IMR-90 (cell line): ENCODE measurements at regions not wholly inside any gene's neighbourhood (a gene's known extent, or its start where the extent isn't known, plus 50 kb on each side); places are given as distances from the start of the nearest gene placed in this dataset.

Experiments
- CHD1 ChIP-seq: IDR thresholded peaks from 2 replicates; pipeline ENCODE4 v1.6.1; 2012; ENCODE audit warnings: low read depth, low read length, improper control_type of control experiment
- MAFK ChIP-seq: IDR thresholded peaks from 2 replicates; pipeline ENCODE4 v1.6.1; 2012; ENCODE audit warnings: low read depth, low read length, improper control_type of control experiment
- MXI1 ChIP-seq: IDR thresholded peaks from 2 replicates; pipeline ENCODE4 v1.6.1; 2012; ENCODE audit warnings: low read depth, mild to moderate bottlenecking, low read length, moderate library complexity, borderline replicate concordance
- POLR2A ChIP-seq: IDR thresholded peaks from 2 replicates; pipeline ENCODE4 v1.6.1; 2012; ENCODE audit warnings: mild to moderate bottlenecking, low read depth, low read length
- RAD21 ChIP-seq: IDR thresholded peaks from 2 replicates; pipeline ENCODE4 v1.6.1; 2012; ENCODE audit warnings: low read length, improper control_type of control experiment
- SMC3 ChIP-seq: fragments of 150-350 bp; IDR thresholded peaks from 2 replicates; pipeline ENCODE4 v1.6.1; 2016; ENCODE audit warnings: low read depth, mild to moderate bottlenecking, antibody characterized with exemption, low read length, moderate library complexity
- TF ChIP-seq, protein P1 (sequence below): conservative IDR thresholded peaks from 2 replicates; pipeline ENCODE4 v1.5.1; 2012; ENCODE audit warnings: mild to moderate bottlenecking, low read depth, low read length, improper control_type of control experiment
- TF ChIP-seq, protein P2 (sequence below): fragments of 150-350 bp; IDR thresholded peaks from 2 replicates; pipeline ENCODE4 v1.6.1; 2017; ENCODE audit warnings: mild to moderate bottlenecking, antibody characterized with exemption, low read length, low read depth

GRCh38 chr1:87806379-87807094 lies 477.9 kb downstream of the LMO4 start:
- no peak for TF ChIP-seq SMC3
- TF ChIP-seq, protein P1, sequence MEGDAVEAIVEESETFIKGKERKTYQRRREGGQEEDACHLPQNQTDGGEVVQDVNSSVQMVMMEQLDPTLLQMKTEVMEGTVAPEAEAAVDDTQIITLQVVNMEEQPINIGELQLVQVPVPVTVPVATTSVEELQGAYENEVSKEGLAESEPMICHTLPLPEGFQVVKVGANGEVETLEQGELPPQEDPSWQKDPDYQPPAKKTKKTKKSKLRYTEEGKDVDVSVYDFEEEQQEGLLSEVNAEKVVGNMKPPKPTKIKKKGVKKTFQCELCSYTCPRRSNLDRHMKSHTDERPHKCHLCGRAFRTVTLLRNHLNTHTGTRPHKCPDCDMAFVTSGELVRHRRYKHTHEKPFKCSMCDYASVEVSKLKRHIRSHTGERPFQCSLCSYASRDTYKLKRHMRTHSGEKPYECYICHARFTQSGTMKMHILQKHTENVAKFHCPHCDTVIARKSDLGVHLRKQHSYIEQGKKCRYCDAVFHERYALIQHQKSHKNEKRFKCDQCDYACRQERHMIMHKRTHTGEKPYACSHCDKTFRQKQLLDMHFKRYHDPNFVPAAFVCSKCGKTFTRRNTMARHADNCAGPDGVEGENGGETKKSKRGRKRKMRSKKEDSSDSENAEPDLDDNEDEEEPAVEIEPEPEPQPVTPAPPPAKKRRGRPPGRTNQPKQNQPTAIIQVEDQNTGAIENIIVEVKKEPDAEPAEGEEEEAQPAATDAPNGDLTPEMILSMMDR, result no peak
- TF ChIP-seq POLR2A, result no peak
- TF ChIP-seq CHD1, result no peak
- no peak for TF ChIP-seq MXI1
- no peak for TF ChIP-seq RAD21
- no peak for TF ChIP-seq MAFK
- TF ChIP-seq, protein P2, sequence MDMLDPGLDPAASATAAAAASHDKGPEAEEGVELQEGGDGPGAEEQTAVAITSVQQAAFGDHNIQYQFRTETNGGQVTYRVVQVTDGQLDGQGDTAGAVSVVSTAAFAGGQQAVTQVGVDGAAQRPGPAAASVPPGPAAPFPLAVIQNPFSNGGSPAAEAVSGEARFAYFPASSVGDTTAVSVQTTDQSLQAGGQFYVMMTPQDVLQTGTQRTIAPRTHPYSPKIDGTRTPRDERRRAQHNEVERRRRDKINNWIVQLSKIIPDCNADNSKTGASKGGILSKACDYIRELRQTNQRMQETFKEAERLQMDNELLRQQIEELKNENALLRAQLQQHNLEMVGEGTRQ, result no peak
